HL-60/S4 (cell line): ENCODE measurements at regions not wholly inside any gene's neighbourhood (a gene's known extent, or its start where the extent isn't known, plus 50 kb on each side); places are given as distances from the start of the nearest gene placed in this dataset.
"Not testable (repeated sequence)": the region's sequence is repeated elsewhere in the genome, so short reads cannot be mapped to it uniquely, and the experiment has no call there.

Source experiments
- in situ Hi-C: fragments of 300-500 bp; cut with MboI; formaldehyde crosslinking; loops from 2 replicates; pipeline ENCODE4 v1.14.3; 2022; ENCODE audit warnings: low sequenced_read_pairs

GRCh38 chr1:100627054-100627716 is 89.2 kb downstream of the GPR88 start:
- in situ Hi-C loops = no loop called here

- in situ Hi-C loops = no loop called here
Observed at GRCh38 chr1:100627936-100628335, 90.0 kb downstream of the GPR88 start.

GRCh38 chr1:100628631-100629081 is 90.7 kb downstream of the GPR88 start:
- in situ Hi-C loops = no loop called here

- in situ Hi-C loops = no loop called here
Observed at GRCh38 chr1:100629391-100629790, 90.2 kb upstream of the VCAM1 start.

- in situ Hi-C loops = no loop called here
Observed at GRCh38 chr1:100631015-100631551, 88.5 kb upstream of the VCAM1 start.

GRCh38 chr1:100642826-100643225 is 76.7 kb upstream of the VCAM1 start:
- in situ Hi-C loops = no loop called here

- in situ Hi-C loops = no loop called here
Observed at GRCh38 chr1:100643471-100644196, 75.9 kb upstream of the VCAM1 start.

GRCh38 chr1:100646001-100646400 is 73.5 kb upstream of the VCAM1 start:
- in situ Hi-C loops = no loop called here

GRCh38 chr1:100649146-100649545 is 70.4 kb upstream of the VCAM1 start:
- in situ Hi-C loops = no loop called here

- in situ Hi-C loops = no loop called here
Observed at GRCh38 chr1:100657876-100658715, 61.4 kb upstream of the VCAM1 start.

- in situ Hi-C loops = no loop called here
Observed at GRCh38 chr1:100658716-100659026, 60.9 kb upstream of the VCAM1 start.

- in situ Hi-C loops = no loop called here
Observed at GRCh38 chr1:100661176-100661575, 58.4 kb upstream of the VCAM1 start.

- in situ Hi-C loops = not testable (repeated sequence)
Observed at GRCh38 chr1:100668494-100668893, 51.0 kb upstream of the VCAM1 start.
